ENCODE measurements at regions not wholly inside any gene's neighbourhood (a gene's known extent, or its start where the extent isn't known, plus 50 kb on each side); places are given as distances from the start of the nearest gene placed in this dataset.

- H3K4me1 ChIP-seq (ENCODE audit: control insufficient read depth in 4 of 4, insufficient read depth in 4 of 4, low read length in 3 of 4), result no peaks in the 10 kb centered on the region
- 68% methylated on average over 5 of the region's 5 CpGs for WGBS
Measured at GRCh38 chr14:49294621-49295148, 291.5 kb downstream of the RPS29 start.

GRCh38 chr14:49287004-49287403 is 299.2 kb downstream of the RPS29 start:
- WGBS, result 55% methylated on average over 5 of the region's 5 CpGs
- Histone ChIP-seq H3K4me1 (ENCODE audit: control insufficient read depth in 4 of 4, insufficient read depth in 4 of 4, low read length in 3 of 4) (no peaks in the 10 kb centered on the region), H3K27ac (ENCODE audit: low read depth in 1 of 2, low read length in 2 of 2) (no peak overlapping the region), H3K4me3 (ENCODE audit: low read depth in 1 of 3, low read length in 3 of 3) (no peak overlapping the region), H3K9me3 (ENCODE audit: control insufficient read depth in 4 of 4, low read length in 3 of 4) (no peaks in the 10 kb centered on the region), H3K9ac (ENCODE audit: low read depth in 1 of 2, low read length in 2 of 2) (no peak overlapping the region), H3K27me3 (ENCODE audit: control insufficient read depth in 4 of 4, insufficient read depth in 4 of 4, low read length in 3 of 4) (no peaks in the 10 kb centered on the region), H3K36me3 (ENCODE audit: control insufficient read depth in 4 of 4, insufficient read depth in 3 of 4, low read depth in 1 of 4, low read length in 3 of 4) (no peaks in the 10 kb centered on the region)
- no peak for DNase-seq (ENCODE audit: low spot score)
- TF ChIP-seq ZBTB33 (IDR thresholded peaks at IDR 0.05) (no peak), FOXA2 (IDR thresholded peaks at IDR 0.05) (no peak), EGR1 (IDR thresholded peaks at IDR 0.05; ENCODE audit: low read depth in 2 of 2) (no peak), CTCF (IDR thresholded peaks at IDR 0.05; ENCODE audit: low read depth, low read length, missing input control) (no peak), RAD21 (IDR thresholded peaks at IDR 0.05) (no peak), YY1 (IDR thresholded peaks at IDR 0.05) (no peak), RXRA (IDR thresholded peaks at IDR 0.05) (no peak), REST (IDR thresholded peaks at IDR 0.05) (no peak), HNF4A (conservative IDR thresholded peaks at IDR 0.05) (no peak), TAF1 (conservative IDR thresholded peaks at IDR 0.05) (no peak)

More at GRCh38 chr14:49294621-49295148, 291.5 kb downstream of the RPS29 start:
- Histone ChIP-seq H3K9ac (ENCODE audit: low read depth in 1 of 2, low read length in 2 of 2) (no peak overlapping the region), H3K36me3 (ENCODE audit: control insufficient read depth in 4 of 4, insufficient read depth in 3 of 4, low read depth in 1 of 4, low read length in 3 of 4) (no peaks in the 10 kb centered on the region), H3K4me3 (ENCODE audit: low read depth in 1 of 3, low read length in 3 of 3) (no peak overlapping the region), H3K27me3 (ENCODE audit: control insufficient read depth in 4 of 4, insufficient read depth in 4 of 4, low read length in 3 of 4) (no peaks in the 10 kb centered on the region), H3K9me3 (ENCODE audit: control insufficient read depth in 4 of 4, low read length in 3 of 4) (no peaks in the 10 kb centered on the region), H3K27ac (ENCODE audit: low read depth in 1 of 2, low read length in 2 of 2) (no peak overlapping the region)
- TF ChIP-seq ZBTB33 (IDR thresholded peaks at IDR 0.05) (no peak), YY1 (IDR thresholded peaks at IDR 0.05) (no peak), FOXA1 (IDR thresholded peaks at IDR 0.05) (no peak)
- no peak for DNase-seq (ENCODE audit: low spot score)
